Heart right ventricle (tissue), 16 donors: ENCODE measurements at regions not wholly inside any gene's neighbourhood (a gene's known extent, or its start where the extent isn't known, plus 50 kb on each side); places are given as distances from the start of the nearest gene placed in this dataset.

ENCODE experiments used
- ATAC-seq, 8 donors: fragments of 200-7000 bp; cut with Tn5 transposase; one replicate each; pipeline ENCODE4 v1.9.1; 2020; ENCODE audit warnings: mild to moderate bottlenecking in 8 of 8, moderate library complexity in 8 of 8, moderate number of reproducible peaks in 1 of 8
- DNase-seq, 2 donors: peaks; one replicate each; pipeline ENCODE4 v3.0.0-alpha.2; 2020
- H3K27ac ChIP-seq, 10 donors: fragments of 200-600 bp; sonication (generic) in 2 of 10; one replicate each; pipeline versions ENCODE4 v1.5.0 to v1.8.0; 2020 to 2022; ENCODE audit warnings: mild to moderate bottlenecking in 3 of 10
- H3K27me3 ChIP-seq, 7 donors: fragments of 200-600 bp; one replicate each; pipeline ENCODE4 v1.8.0; 2021 to 2022; ENCODE audit warnings: mild to moderate bottlenecking in 2 of 7
- H3K36me3 ChIP-seq, 9 donors: fragments of 200-600 bp; sonication (generic) in 1 of 9; one replicate each; pipeline versions ENCODE4 v1.5.0 to v1.8.0; 2020 to 2022; ENCODE audit warnings: mild to moderate bottlenecking in 2 of 9
- H3K4me1 ChIP-seq, 9 donors: fragments of 200-600 bp; sonication (generic) in 1 of 9; one replicate each; pipeline versions ENCODE4 v1.5.0 to v1.8.0; 2020 to 2022; ENCODE audit warnings: mild to moderate bottlenecking in 4 of 9
- H3K4me3 ChIP-seq, 10 donors: fragments of 200-600 bp; sonication (generic) in 2 of 10; one replicate each; pipeline versions ENCODE4 v1.5.0 to v1.8.0; 2020 to 2022; ENCODE audit warnings: mild to moderate bottlenecking in 7 of 10, moderate library complexity in 2 of 10
- H3K9me3 ChIP-seq, 11 donors: fragments of 200-600 bp in 10 of 11; sonication (generic) in 2 of 11; one replicate each; pipeline versions ENCODE4 v1.5.0 to v1.8.0; 2013 to 2022; ENCODE audit warnings: mild to moderate bottlenecking in 2 of 11, control low read depth in 1 of 11, moderate library complexity in 1 of 11
- CTCF ChIP-seq, 9 donors: fragments of 200-600 bp; sonication (generic) in 2 of 9; IDR thresholded peaks; one replicate each; pipeline versions ENCODE4 v1.5.0 to v1.8.0; 2021 to 2022; ENCODE audit warnings: antibody characterized with exemption in 9 of 9, mild to moderate bottlenecking in 5 of 9, moderate library complexity in 1 of 9
- WGBS, 2 donors: extraction: QIAGEN DNeasy Blood & Tissue Kit; methylation state at CpG; one replicate each; pipeline ENCODE4 v1.1.7; 2013; ENCODE audit warnings: inconsistent platforms in 1 of 2; 5-methylcytosine and 5-hydroxymethylcytosine counted together
- intact Hi-C, 10 donors: fragments of 100-400 bp; cut with DNase I; formaldehyde crosslinking; loops; one replicate each; pipeline versions ENCODE4 v1.11.1 to v1.14.2; 2022
- donor health status: Arrhythmogenic right ventricular cardiomyopathy.
- donor health status: ischemic (EF 13 %, LVEDD 7.1; RV severe dilation, severe dysfunction).
- donor health status: healthy with polysubstance abuse.
- donor health status: DM: no; HTN: yes; CAD: no.
- donor health status: DM: no; HTN: no; CAD: no.
- donor health status: ischemic (EF 25% LVEDD 6.9; RV normal size, moderate dysfunction).
- donor health status: ischemic (EF 25% LVEDD 5.7; RV mildly dilated, moderate dysfunction).
- donor health status: healthy.
- donor health status: DM: yes; HTN: yes; CAD: no.
- donor health status: Ischemic cardiomyopathy.
- donor health status: ischemic (EF 35%, LVEDD 5.7; RV mildly dilated, moderate dysfunction).
- donor health status: nonischemic (EF 11% LVEDD 7.7; RV severe dilation, severe dysfunction).
- donor health status: DM: yes; HTN: yes; CAD: no.
- donor health status: PGD.
- donor health status: ischemic (EF 29% LVEDD 5.4; RV normal size, mild dysfunction).
- donor health status: nonischemic (EF 23%, LVEDD 6.1; RV moderate dilation, normal function).

GRCh38 chr13:94959626-94960025, 247.3 kb upstream of the SOX21 start:
- peaks cover 0 to 61% (median 27%) of the 10 kb centered on the region in 7 donors for H3K27me3 ChIP-seq
- no peaks in the 10 kb centered on the region for H3K9me3 ChIP-seq
- H3K4me3 ChIP-seq, result no peak overlapping the region
- no peaks in the 10 kb centered on the region for H3K4me1 ChIP-seq
- no peak overlapping the region for H3K27ac ChIP-seq
- no peak for TF ChIP-seq CTCF (IDR thresholded peaks at IDR 0.05)
- intact Hi-C loops, result no loop called here
- 55 to 75% methylated on average over 4 of the region's 4 CpGs for WGBS, 2 donors
- no peaks in the 10 kb centered on the region for H3K36me3 ChIP-seq
- DNase-seq, result no peak
- ATAC-seq, result no peak

DNA sequence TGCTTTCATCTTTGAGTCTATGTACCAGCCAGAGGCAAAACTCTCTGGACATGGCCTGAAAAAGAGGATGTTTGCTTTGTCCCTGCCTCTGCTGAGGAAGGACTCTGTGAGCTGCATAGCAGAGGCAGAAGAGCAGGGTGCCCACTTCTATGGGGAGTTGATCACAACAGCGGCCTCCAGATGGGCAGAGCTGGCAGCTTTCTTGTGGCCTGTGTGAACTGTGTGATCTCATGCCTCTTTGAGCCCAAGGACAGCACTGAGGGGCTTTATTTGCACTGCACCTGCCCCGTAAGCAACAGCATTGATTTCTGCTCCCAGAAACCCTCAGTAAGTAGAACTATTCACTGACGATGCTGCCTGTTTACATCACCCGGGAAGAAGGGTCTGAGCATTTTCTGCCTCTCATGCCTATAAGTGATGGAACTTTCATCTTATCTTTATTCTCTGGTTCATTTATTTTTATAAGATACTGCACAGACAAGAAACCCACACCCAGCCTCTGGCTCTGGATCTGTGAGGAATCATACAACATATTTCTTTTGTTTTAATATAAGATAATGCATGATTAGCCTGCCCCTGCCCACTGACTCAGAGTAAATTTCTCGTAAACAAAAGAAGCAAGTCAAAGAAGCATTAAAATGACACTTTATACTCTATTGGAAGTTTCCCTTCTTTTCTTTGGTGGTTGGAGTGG, 244.2 kb upstream of the SOX21 start:
- WGBS, 2 donors, result 61 to 69% methylated on average over 5 of the region's 5 CpGs
- no peak for TF ChIP-seq CTCF (IDR thresholded peaks at IDR 0.05)
- no peaks in the 10 kb centered on the region for H3K4me1 ChIP-seq
- intact Hi-C loops, result no loop called here
- H3K27ac ChIP-seq, result no peak overlapping the region
- H3K27me3 ChIP-seq, result peaks cover 0 to 47% (median 5%) of the 10 kb centered on the region in 7 donors
- DNase-seq (no peak), ATAC-seq (no peak)
- peaks cover 0 to 6% (median 0%) of the 10 kb centered on the region in 11 donors for H3K9me3 ChIP-seq
- H3K36me3 ChIP-seq, result no peaks in the 10 kb centered on the region
- no peak overlapping the region for H3K4me3 ChIP-seq

GRCh38 chr13:94952787-94953186, 240.4 kb upstream of the SOX21 start:
- TF ChIP-seq CTCF (IDR thresholded peaks at IDR 0.05), result no peak
- DNase-seq (no peak), ATAC-seq (no peak)
- Histone ChIP-seq H3K36me3 (no peaks in the 10 kb centered on the region), H3K27ac (no peak overlapping the region), H3K9me3 (peaks cover 0 to 6% (median 0%) of the 10 kb centered on the region in 11 donors), H3K4me3 (no peak overlapping the region), H3K4me1 (no peaks in the 10 kb centered on the region), H3K27me3 (peaks cover 0 to 45% (median 0%) of the 10 kb centered on the region in 7 donors)
- intact Hi-C loops, result no loop called here

- intact Hi-C loops, result no loop called here
- TF ChIP-seq CTCF (IDR thresholded peaks at IDR 0.05), result no peak
- WGBS, 2 donors, result 30 to 32% methylated on average over 8 of the region's 8 CpGs
- H3K4me1 ChIP-seq, result no peaks in the 10 kb centered on the region
- peaks cover 0 to 6% (median 0%) of the 10 kb centered on the region in 11 donors for H3K9me3 ChIP-seq
- no peak for DNase-seq
- H3K36me3 ChIP-seq, result no peaks in the 10 kb centered on the region
- H3K27me3 ChIP-seq, result peaks cover 0 to 47% (median 6%) of the 10 kb centered on the region in 7 donors
- H3K4me3 ChIP-seq, result no peak overlapping the region
- ATAC-seq, result no peak
- H3K27ac ChIP-seq, result no peak overlapping the region
These were observed 238.0 kb upstream of the SOX21 start for GRCh38 chr13:94950303-94950702.
